Activated T-cell treated with anti-CD3 and anti-CD28 coated beads, Interleukin-2, amount 50 U/mL, for 72 hours (primary cell): ENCODE measurements at regions not wholly inside any gene's neighbourhood (a gene's known extent, or its start where the extent isn't known, plus 50 kb on each side); places are given as distances from the start of the nearest gene placed in this dataset.

Experiments
- ATAC-seq, 2 donors: fragments of 150-1000 bp; cut with Tn5 transposase; replicated peaks in 1 of 2; 2 replicates each; pipeline ENCODE4 v1.10.0; 2021; ENCODE audit warnings: moderate library complexity in 2 of 2, mild to moderate bottlenecking in 1 of 2
- DNase-seq, 2 donors: peaks; one replicate each; pipeline ENCODE4 v3.0.0; 2021 to 2022; ENCODE audit warnings: mixed read lengths in 1 of 2
- H3K27ac Mint-ChIP-seq: one replicate; pipeline ENCODE4 v1.8.0; 2022; ENCODE audit warnings: mild to moderate bottlenecking, moderate library complexity, mixed read lengths
- H3K27me3 Mint-ChIP-seq: one replicate; pipeline ENCODE4 v1.8.0; 2022; ENCODE audit warnings: low read depth, mixed read lengths
- H3K36me3 Mint-ChIP-seq, 2 donors: one replicate each; pipeline ENCODE4 v1.8.0; 2022; ENCODE audit warnings: mixed read lengths in 2 of 2, mild to moderate bottlenecking in 1 of 2; ENCODE audit not compliant: insufficient read depth in 2 of 2
- H3K4me1 Mint-ChIP-seq: one replicate; pipeline ENCODE4 v1.8.0; 2022; ENCODE audit warnings: low read depth, mixed read lengths
- H3K4me3 Mint-ChIP-seq, 2 donors: one replicate each; pipeline ENCODE4 v1.8.0; 2022; ENCODE audit warnings: mild to moderate bottlenecking in 2 of 2, mixed read lengths in 2 of 2, moderate library complexity in 2 of 2
- H3K9me3 Mint-ChIP-seq, 2 donors: one replicate each; pipeline ENCODE4 v1.8.0; 2022; ENCODE audit warnings: mixed read lengths in 2 of 2

- Mint-ChIP-seq H3K4me3 (no peak overlapping the region), H3K27ac (no peak overlapping the region), H3K27me3 (peaks cover 28% of the 10 kb centered on the region), H3K4me1 (peaks cover 8% of the 10 kb centered on the region), H3K9me3 (peaks cover 11 to 13% of the 10 kb centered on the region in 2 donors), H3K36me3 (peaks cover 12 to 16% of the 10 kb centered on the region in 2 donors)
- DNase-seq = no peak
- ATAC-seq = no peak
Observed at GRCh38 chr7:131250331-131250730, 77.3 kb upstream of the MKLN1 start.

- peaks cover 8% of the 10 kb centered on the region for H3K4me1 Mint-ChIP-seq
- peaks cover 28% of the 10 kb centered on the region for H3K27me3 Mint-ChIP-seq
- H3K36me3 Mint-ChIP-seq = peaks cover 12 to 16% of the 10 kb centered on the region in 2 donors
- no peak overlapping the region for H3K27ac Mint-ChIP-seq
- no peak overlapping the region for H3K4me3 Mint-ChIP-seq
- no peak for DNase-seq
- ATAC-seq = no peak
- peaks cover 12 to 14% of the 10 kb centered on the region in 2 donors for H3K9me3 Mint-ChIP-seq
Observed at GRCh38 chr7:131251371-131251770, 76.3 kb upstream of the MKLN1 start.

- Mint-ChIP-seq H3K4me1 (peaks cover 8% of the 10 kb centered on the region), H3K27ac (no peak overlapping the region), H3K9me3 (peaks cover 12 to 15% of the 10 kb centered on the region in 2 donors), H3K27me3 (peaks cover 28% of the 10 kb centered on the region), H3K4me3 (no peak overlapping the region), H3K36me3 (peaks cover 12 to 16% of the 10 kb centered on the region in 2 donors)
- no peak for DNase-seq
- ATAC-seq = no peak
Observed at GRCh38 chr7:131252976-131253375, 74.7 kb upstream of the MKLN1 start.

GRCh38 chr7:131254211-131254610 is 73.5 kb upstream of the MKLN1 start:
- Mint-ChIP-seq H3K9me3 (peaks cover 12 to 15% of the 10 kb centered on the region in 2 donors), H3K27ac (no peak overlapping the region), H3K27me3 (peaks cover 25% of the 10 kb centered on the region), H3K4me3 (no peak overlapping the region), H3K36me3 (peaks cover 12 to 16% of the 10 kb centered on the region in 2 donors), H3K4me1 (peaks cover 8% of the 10 kb centered on the region)
- no peak for DNase-seq
- ATAC-seq = no peak

- Mint-ChIP-seq H3K36me3 (peaks cover 12 to 16% of the 10 kb centered on the region in 2 donors), H3K4me3 (no peak overlapping the region), H3K27ac (no peak overlapping the region), H3K9me3 (peaks cover 12 to 15% of the 10 kb centered on the region in 2 donors), H3K27me3 (peaks cover 15% of the 10 kb centered on the region), H3K4me1 (peaks cover 8% of the 10 kb centered on the region)
- ATAC-seq (no peak), DNase-seq (no peak)
Observed at GRCh38 chr7:131255242-131255641, 72.4 kb upstream of the MKLN1 start.

- H3K4me1 Mint-ChIP-seq = no peaks in the 10 kb centered on the region
- no peak for DNase-seq
- no peaks in the 10 kb centered on the region for H3K9me3 Mint-ChIP-seq
- no peaks in the 10 kb centered on the region for H3K27me3 Mint-ChIP-seq
- no peaks in the 10 kb centered on the region for H3K36me3 Mint-ChIP-seq
- ATAC-seq = no peak
- no peak overlapping the region for H3K27ac Mint-ChIP-seq
- H3K4me3 Mint-ChIP-seq = no peak overlapping the region
Observed at GRCh38 chr7:131261476-131261994, 66.1 kb upstream of the MKLN1 start.

GRCh38 chr7:131265227-131265626 is 62.4 kb upstream of the MKLN1 start:
- no peak overlapping the region for H3K4me3 Mint-ChIP-seq
- peaks cover 0 to 1% of the 10 kb centered on the region in 2 donors for H3K9me3 Mint-ChIP-seq
- no peaks in the 10 kb centered on the region for H3K4me1 Mint-ChIP-seq
- no peaks in the 10 kb centered on the region for H3K27me3 Mint-ChIP-seq
- DNase-seq = no peak
- no peak for ATAC-seq
- peaks cover 2 to 3% of the 10 kb centered on the region in 2 donors for H3K36me3 Mint-ChIP-seq
- H3K27ac Mint-ChIP-seq = no peak overlapping the region

- Mint-ChIP-seq H3K27ac (no peak overlapping the region), H3K4me3 (no peak overlapping the region), H3K36me3 (peaks cover 2 to 3% of the 10 kb centered on the region in 2 donors), H3K4me1 (no peaks in the 10 kb centered on the region), H3K9me3 (peaks cover 0 to 1% of the 10 kb centered on the region in 2 donors), H3K27me3 (no peaks in the 10 kb centered on the region)
- DNase-seq (no peak), ATAC-seq (no peak)
Observed at GRCh38 chr7:131267631-131268030, 60.0 kb upstream of the MKLN1 start.

- H3K36me3 Mint-ChIP-seq = peaks cover 2 to 3% of the 10 kb centered on the region in 2 donors
- no peaks in the 10 kb centered on the region for H3K27me3 Mint-ChIP-seq
- ATAC-seq (no peak), DNase-seq (no peak)
- no peak overlapping the region for H3K4me3 Mint-ChIP-seq
- no peak overlapping the region for H3K27ac Mint-ChIP-seq
- no peaks in the 10 kb centered on the region for H3K4me1 Mint-ChIP-seq
- H3K9me3 Mint-ChIP-seq = peaks cover 0 to 1% of the 10 kb centered on the region in 2 donors
Observed at GRCh38 chr7:131268906-131269305, 58.8 kb upstream of the MKLN1 start.

GRCh38 chr7:131272086-131272485 is 55.6 kb upstream of the MKLN1 start:
- Mint-ChIP-seq H3K27ac (no peak overlapping the region), H3K27me3 (no peaks in the 10 kb centered on the region), H3K9me3 (peaks cover 0 to 1% of the 10 kb centered on the region in 2 donors), H3K4me3 (no peak overlapping the region), H3K36me3 (peaks cover 2 to 3% of the 10 kb centered on the region in 2 donors), H3K4me1 (no peaks in the 10 kb centered on the region)
- ATAC-seq (no peak), DNase-seq (no peak)

- Mint-ChIP-seq H3K36me3 (no peaks in the 10 kb centered on the region), H3K4me1 (no peaks in the 10 kb centered on the region), H3K4me3 (no peak overlapping the region), H3K9me3 (peaks cover 0 to 2% of the 10 kb centered on the region in 2 donors), H3K27me3 (no peaks in the 10 kb centered on the region), H3K27ac (no peak overlapping the region)
- no peak for DNase-seq
- ATAC-seq = no peak
Observed at GRCh38 chr7:131274986-131275385, 52.7 kb upstream of the MKLN1 start.

- ATAC-seq (no peak), DNase-seq (no peak)
- Mint-ChIP-seq H3K36me3 (no peaks in the 10 kb centered on the region), H3K27ac (no peak overlapping the region), H3K4me1 (no peaks in the 10 kb centered on the region), H3K27me3 (no peaks in the 10 kb centered on the region), H3K9me3 (peaks cover 0 to 4% of the 10 kb centered on the region in 2 donors), H3K4me3 (no peak overlapping the region)
Observed at GRCh38 chr7:131276190-131276589, 51.5 kb upstream of the MKLN1 start.

GRCh38 chr7:131276748-131277147 is 50.9 kb upstream of the MKLN1 start:
- no peaks in the 10 kb centered on the region for H3K36me3 Mint-ChIP-seq
- H3K4me3 Mint-ChIP-seq = no peak overlapping the region
- H3K27me3 Mint-ChIP-seq = no peaks in the 10 kb centered on the region
- H3K27ac Mint-ChIP-seq = no peak overlapping the region
- H3K4me1 Mint-ChIP-seq = no peaks in the 10 kb centered on the region
- no peak for DNase-seq
- H3K9me3 Mint-ChIP-seq = peaks cover 0 to 4% of the 10 kb centered on the region in 2 donors
- ATAC-seq = no peak
